22Rv1 (cell line): ENCODE measurements at regions not wholly inside any gene's neighbourhood (a gene's known extent, or its start where the extent isn't known, plus 50 kb on each side); places are given as distances from the start of the nearest gene placed in this dataset.

Experiments
- ZFX ChIP-seq: fragments of 450-650 bp; IDR thresholded peaks from 2 replicates; pipeline ENCODE4 v1.6.1; 2017; ENCODE audit warnings: antibody characterized with exemption, borderline replicate concordance
- TF ChIP-seq, protein P1 (sequence below): fragments of 450-650 bp; IDR thresholded peaks from 2 replicates; pipeline ENCODE4 v1.5.1; 2017; ENCODE audit warnings: mild to moderate bottlenecking

DNA sequence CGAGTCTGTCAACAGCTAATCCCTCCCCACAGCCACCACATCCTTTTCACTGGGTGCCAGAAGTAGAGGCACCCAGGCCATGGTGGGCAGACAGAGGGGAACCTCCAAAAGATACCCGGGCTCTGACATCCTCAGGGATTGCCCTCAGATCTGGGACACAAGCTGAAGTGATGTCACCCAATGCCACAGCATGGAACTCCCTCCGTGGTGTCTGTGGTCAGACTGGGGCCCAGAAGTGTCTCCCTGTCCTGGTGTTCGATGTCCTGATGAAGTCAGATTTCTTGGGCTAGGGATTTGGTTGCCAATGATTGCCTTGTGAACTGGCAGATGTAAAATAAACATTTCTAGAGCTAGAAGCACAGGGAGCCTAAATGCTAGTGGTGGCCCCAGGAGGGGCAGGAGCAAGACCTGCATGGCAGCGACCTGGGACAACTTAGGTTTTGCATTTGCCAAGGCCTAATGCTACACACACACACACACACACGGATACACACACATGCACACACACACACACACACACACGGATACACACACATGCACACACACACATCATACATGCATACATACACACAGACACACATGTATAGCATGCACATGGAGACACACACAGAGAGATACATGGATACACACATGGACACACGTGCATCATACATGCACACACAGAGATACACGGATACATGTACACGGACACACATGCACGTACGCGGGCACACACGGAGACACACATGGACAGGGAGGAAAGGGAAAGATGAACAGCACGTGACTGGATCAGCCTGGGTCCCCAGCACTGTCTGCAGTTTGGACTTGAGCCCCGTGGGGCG, 221.0 kb downstream of the NFATC2 start:
- TF ChIP-seq, protein P1, sequence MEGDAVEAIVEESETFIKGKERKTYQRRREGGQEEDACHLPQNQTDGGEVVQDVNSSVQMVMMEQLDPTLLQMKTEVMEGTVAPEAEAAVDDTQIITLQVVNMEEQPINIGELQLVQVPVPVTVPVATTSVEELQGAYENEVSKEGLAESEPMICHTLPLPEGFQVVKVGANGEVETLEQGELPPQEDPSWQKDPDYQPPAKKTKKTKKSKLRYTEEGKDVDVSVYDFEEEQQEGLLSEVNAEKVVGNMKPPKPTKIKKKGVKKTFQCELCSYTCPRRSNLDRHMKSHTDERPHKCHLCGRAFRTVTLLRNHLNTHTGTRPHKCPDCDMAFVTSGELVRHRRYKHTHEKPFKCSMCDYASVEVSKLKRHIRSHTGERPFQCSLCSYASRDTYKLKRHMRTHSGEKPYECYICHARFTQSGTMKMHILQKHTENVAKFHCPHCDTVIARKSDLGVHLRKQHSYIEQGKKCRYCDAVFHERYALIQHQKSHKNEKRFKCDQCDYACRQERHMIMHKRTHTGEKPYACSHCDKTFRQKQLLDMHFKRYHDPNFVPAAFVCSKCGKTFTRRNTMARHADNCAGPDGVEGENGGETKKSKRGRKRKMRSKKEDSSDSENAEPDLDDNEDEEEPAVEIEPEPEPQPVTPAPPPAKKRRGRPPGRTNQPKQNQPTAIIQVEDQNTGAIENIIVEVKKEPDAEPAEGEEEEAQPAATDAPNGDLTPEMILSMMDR = no peak
- TF ChIP-seq ZFX = no peak
